OCI-LY3 (cell line): ENCODE measurements at regions not wholly inside any gene's neighbourhood (a gene's known extent, or its start where the extent isn't known, plus 50 kb on each side); places are given as distances from the start of the nearest gene placed in this dataset.

Source experiments
- EZH2phosphoT487 ChIP-seq: fragments of 200-600 bp; shearing (Covaris generic); IDR thresholded peaks from 2 replicates; pipeline ENCODE4 v1.6.1; 2018; ENCODE audit warnings: antibody characterized with exemption, mixed run types, low read depth
- TF ChIP-seq, protein P1 (sequence below): fragments of 200-600, 300-600 bp; sonication (generic); IDR thresholded peaks from 2 replicates; pipeline ENCODE4 v1.5.1; 2014; ENCODE audit warnings: antibody characterized with exemption, low read length, low read depth

DNA sequence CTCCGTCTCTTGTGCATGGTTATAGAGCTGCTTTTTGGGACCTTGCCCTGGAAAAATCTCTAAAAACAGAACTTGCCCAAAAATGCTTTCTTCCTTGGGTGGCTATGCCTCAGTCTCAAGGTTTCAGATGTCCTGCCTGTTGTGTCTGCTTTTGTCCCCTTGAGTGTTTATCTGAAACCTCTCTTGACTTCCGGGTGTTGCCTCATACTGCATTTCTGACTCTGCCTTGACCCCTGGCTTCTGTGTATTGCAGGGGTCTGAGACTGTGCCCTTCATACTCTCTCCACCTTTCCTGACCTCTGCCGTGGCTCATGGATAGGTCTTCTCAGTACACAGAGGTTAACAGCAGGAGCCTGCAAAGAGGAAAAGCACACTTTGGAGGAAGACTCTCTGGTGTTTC lies 124.8 kb upstream of the NTF3 start:
- TF ChIP-seq, protein P1, sequence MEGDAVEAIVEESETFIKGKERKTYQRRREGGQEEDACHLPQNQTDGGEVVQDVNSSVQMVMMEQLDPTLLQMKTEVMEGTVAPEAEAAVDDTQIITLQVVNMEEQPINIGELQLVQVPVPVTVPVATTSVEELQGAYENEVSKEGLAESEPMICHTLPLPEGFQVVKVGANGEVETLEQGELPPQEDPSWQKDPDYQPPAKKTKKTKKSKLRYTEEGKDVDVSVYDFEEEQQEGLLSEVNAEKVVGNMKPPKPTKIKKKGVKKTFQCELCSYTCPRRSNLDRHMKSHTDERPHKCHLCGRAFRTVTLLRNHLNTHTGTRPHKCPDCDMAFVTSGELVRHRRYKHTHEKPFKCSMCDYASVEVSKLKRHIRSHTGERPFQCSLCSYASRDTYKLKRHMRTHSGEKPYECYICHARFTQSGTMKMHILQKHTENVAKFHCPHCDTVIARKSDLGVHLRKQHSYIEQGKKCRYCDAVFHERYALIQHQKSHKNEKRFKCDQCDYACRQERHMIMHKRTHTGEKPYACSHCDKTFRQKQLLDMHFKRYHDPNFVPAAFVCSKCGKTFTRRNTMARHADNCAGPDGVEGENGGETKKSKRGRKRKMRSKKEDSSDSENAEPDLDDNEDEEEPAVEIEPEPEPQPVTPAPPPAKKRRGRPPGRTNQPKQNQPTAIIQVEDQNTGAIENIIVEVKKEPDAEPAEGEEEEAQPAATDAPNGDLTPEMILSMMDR: no peak
- no peak for TF ChIP-seq EZH2phosphoT487
